ENCODE measurements at regions not wholly inside any gene's neighbourhood (a gene's known extent, or its start where the extent isn't known, plus 50 kb on each side); places are given as distances from the start of the nearest gene placed in this dataset.

DNA sequence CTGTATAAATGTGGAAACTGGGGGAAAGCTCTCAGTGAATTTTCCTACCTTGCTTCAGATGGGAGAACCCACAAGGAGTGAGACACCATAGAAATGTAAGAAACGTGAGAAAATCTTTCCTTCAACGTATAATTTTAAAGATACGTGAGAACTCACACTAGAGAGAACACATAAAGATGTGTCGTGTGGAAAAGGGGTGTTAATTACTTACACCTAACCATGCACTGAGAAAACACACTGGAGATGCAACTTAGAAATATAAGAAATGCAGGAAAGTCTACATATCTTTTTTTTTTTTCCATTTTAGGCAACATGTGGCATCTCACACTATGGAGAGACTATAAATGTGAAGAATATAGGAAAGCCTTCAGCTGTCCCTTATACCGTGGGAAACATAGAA lies 352.9 kb upstream of the NETO1 start:
- no peak for TF ChIP-seq POLR2A (IDR thresholded peaks at IDR 0.05)
- TF ChIP-seq, protein P1, sequence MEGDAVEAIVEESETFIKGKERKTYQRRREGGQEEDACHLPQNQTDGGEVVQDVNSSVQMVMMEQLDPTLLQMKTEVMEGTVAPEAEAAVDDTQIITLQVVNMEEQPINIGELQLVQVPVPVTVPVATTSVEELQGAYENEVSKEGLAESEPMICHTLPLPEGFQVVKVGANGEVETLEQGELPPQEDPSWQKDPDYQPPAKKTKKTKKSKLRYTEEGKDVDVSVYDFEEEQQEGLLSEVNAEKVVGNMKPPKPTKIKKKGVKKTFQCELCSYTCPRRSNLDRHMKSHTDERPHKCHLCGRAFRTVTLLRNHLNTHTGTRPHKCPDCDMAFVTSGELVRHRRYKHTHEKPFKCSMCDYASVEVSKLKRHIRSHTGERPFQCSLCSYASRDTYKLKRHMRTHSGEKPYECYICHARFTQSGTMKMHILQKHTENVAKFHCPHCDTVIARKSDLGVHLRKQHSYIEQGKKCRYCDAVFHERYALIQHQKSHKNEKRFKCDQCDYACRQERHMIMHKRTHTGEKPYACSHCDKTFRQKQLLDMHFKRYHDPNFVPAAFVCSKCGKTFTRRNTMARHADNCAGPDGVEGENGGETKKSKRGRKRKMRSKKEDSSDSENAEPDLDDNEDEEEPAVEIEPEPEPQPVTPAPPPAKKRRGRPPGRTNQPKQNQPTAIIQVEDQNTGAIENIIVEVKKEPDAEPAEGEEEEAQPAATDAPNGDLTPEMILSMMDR (IDR thresholded peaks at IDR 0.05) = no peak
- TF ChIP-seq POLR2AphosphoS5 (IDR thresholded peaks at IDR 0.05) = no peak
- TF ChIP-seq EP300 (IDR thresholded peaks at IDR 0.05) = no peak
- intact Hi-C loops (cut with DNase I) = no loop called here
- WGBS, 2 donors = 84 to 93% methylated on average over 5 of the region's 5 CpGs
- no peaks in the 10 kb centered on the region for H3K36me3 ChIP-seq
- H3K27me3 ChIP-seq = no peaks in the 10 kb centered on the region
- no peak for DNase-seq
- no peaks in the 10 kb centered on the region for H3K4me1 ChIP-seq
- H3K9me3 ChIP-seq = peaks cover 0 to 7% (median under 1%) of the 10 kb centered on the region in 4 donors
- no peak overlapping the region for H3K27ac ChIP-seq
- H3K4me3 ChIP-seq = no peak overlapping the region

DNA sequence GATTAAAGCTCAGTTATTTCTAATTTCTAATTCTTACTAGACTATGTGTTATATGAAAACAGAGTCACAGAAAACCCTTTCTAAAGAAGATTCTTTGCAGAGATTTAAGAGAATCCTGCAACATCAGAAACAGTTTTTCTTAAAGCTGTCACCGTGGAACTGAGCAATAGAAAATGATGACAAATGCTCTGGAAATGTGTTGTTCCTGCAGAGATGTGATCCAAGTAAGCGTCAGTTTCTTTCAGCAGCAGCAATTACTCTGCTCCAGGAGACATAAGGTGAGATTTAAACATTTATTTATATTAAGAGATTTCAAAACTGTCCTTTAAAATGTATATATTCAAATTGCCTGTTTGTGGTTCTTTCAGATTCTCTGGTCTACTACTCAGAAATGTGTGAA lies 350.5 kb upstream of the NETO1 start:
- intact Hi-C loops (cut with DNase I) = no loop called here
- Histone ChIP-seq H3K4me1 (no peaks in the 10 kb centered on the region), H3K9me3 (peaks cover 0 to 7% (median 0%) of the 10 kb centered on the region in 4 donors), H3K36me3 (no peaks in the 10 kb centered on the region), H3K27ac (no peak overlapping the region), H3K27me3 (no peaks in the 10 kb centered on the region), H3K4me3 (no peak overlapping the region)
- 78 to 79% methylated on average over 2 of the region's 2 CpGs for WGBS, 2 donors
- TF ChIP-seq, protein P1 (IDR thresholded peaks at IDR 0.05) = no peak
- TF ChIP-seq EP300 (IDR thresholded peaks at IDR 0.05) (no peak), POLR2A (IDR thresholded peaks at IDR 0.05) (no peak), POLR2AphosphoS5 (IDR thresholded peaks at IDR 0.05) (no peak)
- DNase-seq = no peak

DNA sequence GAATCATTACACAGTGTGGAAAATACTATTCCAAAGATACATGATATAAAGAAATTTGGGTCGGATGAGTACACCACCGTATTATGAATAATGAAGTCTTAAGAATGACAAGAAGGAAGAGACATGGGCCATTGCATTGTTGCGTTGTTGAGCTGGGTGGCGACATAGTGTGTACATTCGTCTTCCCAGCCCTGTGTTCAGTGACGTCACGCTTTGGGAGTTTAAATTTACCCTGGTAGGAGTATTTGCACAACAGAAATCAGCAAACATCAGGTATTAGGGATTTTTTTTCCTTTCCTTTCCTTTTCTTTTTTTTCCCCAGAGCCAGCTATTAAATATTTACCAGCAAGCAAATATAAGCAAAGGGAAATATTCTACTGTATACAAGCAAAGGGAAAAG lies 347.2 kb upstream of the NETO1 start:
- TF ChIP-seq EP300 (IDR thresholded peaks at IDR 0.05) (no peak), POLR2AphosphoS5 (IDR thresholded peaks at IDR 0.05) (no peak), POLR2A (IDR thresholded peaks at IDR 0.05) (no peak)
- TF ChIP-seq, protein P1 (IDR thresholded peaks at IDR 0.05) = no peak
- Histone ChIP-seq H3K9me3 (peaks cover 0 to 2% (median 0%) of the 10 kb centered on the region in 4 donors), H3K27ac (no peak overlapping the region), H3K36me3 (no peaks in the 10 kb centered on the region), H3K4me1 (no peaks in the 10 kb centered on the region), H3K4me3 (no peak overlapping the region), H3K27me3 (no peaks in the 10 kb centered on the region)
- DNase-seq = no peak
- intact Hi-C loops (cut with DNase I) = no loop called here
- WGBS, 2 donors = 58 to 86% methylated on average over 7 of the region's 7 CpGs

DNA sequence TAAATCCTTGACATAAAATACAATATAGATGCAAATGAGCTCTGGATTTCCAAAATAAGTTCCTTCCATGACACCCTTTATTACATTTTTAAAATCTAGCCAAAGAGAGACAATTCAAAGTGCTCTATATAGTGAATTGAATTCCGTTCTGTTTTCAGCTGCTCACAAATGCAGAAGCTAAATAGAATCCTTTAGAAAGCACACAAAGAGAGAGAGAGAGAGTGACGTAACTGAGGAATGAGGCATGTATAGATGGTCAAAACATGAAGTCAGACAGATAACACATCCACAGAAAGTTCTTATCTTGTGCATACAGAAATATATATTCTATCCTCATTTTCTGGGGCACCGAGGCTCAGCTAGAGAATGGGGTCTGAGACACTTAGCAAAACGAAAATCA lies 344.7 kb upstream of the NETO1 start:
- H3K9me3 ChIP-seq = no peaks in the 10 kb centered on the region
- H3K36me3 ChIP-seq = no peaks in the 10 kb centered on the region
- WGBS, 2 donors = 67 to 81% methylated on average over 4 of the region's 4 CpGs
- H3K4me1 ChIP-seq = no peaks in the 10 kb centered on the region
- H3K27ac ChIP-seq = no peak overlapping the region
- intact Hi-C loops (cut with DNase I) = no loop called here
- no peak for TF ChIP-seq EP300 (IDR thresholded peaks at IDR 0.05)
- TF ChIP-seq, protein P1 (IDR thresholded peaks at IDR 0.05) = no peak
- TF ChIP-seq POLR2AphosphoS5 (IDR thresholded peaks at IDR 0.05) = no peak
- no peak for TF ChIP-seq POLR2A (IDR thresholded peaks at IDR 0.05)
- H3K27me3 ChIP-seq = no peaks in the 10 kb centered on the region
- DNase-seq = no peak
- H3K4me3 ChIP-seq = no peak overlapping the region

DNA sequence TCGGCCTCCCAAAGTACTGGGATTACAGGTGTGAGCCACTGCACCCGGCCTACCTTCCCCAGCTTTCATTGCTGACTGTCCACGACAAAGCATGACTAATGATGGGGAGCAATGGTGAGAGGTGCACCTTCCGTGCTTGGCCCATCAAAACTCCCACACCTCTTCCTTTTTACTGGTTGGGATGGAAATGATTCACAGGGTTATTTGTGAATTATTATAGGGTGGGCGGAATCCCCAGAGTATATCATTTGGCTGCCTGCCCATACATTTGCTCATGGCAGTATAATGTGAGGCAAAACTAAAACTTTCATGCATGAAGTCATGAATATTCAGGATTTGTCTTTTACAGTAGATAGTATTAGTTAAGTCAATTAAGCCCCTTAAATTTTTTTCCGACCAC lies 334.2 kb upstream of the NETO1 start:
- Histone ChIP-seq H3K4me1 (no peaks in the 10 kb centered on the region), H3K9me3 (no peaks in the 10 kb centered on the region), H3K27me3 (no peaks in the 10 kb centered on the region), H3K4me3 (no peak overlapping the region), H3K36me3 (no peaks in the 10 kb centered on the region), H3K27ac (no peak overlapping the region)
- WGBS, 2 donors = 71 to 85% methylated on average over 6 of the region's 6 CpGs
- intact Hi-C loops (cut with DNase I) = no loop called here
- DNase-seq = no peak
- no peak for TF ChIP-seq POLR2AphosphoS5 (IDR thresholded peaks at IDR 0.05)
- TF ChIP-seq, protein P1 (IDR thresholded peaks at IDR 0.05) = no peak
- no peak for TF ChIP-seq EP300 (IDR thresholded peaks at IDR 0.05)
- no peak for TF ChIP-seq POLR2A (IDR thresholded peaks at IDR 0.05)
